ENCODE measurements at regions not wholly inside any gene's neighbourhood (a gene's known extent, or its start where the extent isn't known, plus 50 kb on each side); places are given as distances from the start of the nearest gene placed in this dataset.

DNA sequence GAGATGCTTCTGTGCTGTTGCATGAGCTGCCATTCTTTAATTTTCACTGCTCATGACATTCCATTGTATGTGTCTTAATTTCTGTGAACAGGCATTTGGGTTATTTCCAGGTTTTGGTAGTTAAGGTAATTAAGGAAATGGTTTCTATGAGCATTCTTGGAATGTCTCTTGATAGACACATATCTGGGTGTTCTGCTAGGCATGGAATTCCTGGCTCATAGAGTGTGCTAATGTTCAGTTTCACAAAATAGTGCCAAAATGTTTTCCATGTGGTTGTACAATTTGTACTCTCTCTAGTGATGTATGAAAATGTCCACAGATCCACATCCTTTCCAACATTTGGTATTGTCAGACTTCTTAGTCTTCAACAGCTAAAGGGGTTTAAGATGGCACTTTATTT is 680.9 kb upstream of the SGCG start:
- FAIRE-seq (peak; percentile 9), DNase-seq (ENCODE audit: low read depth) (no peak)
- Histone ChIP-seq H3K4me3 (ENCODE audit: insufficient read depth, low read depth, low read length) (no peak overlapping the region), H4K20me1 (ENCODE audit: insufficient read depth, low read length) (no peaks in the 10 kb centered on the region), H2AFZ (ENCODE audit: low read depth, low read length) (no peak overlapping the region), H3K4me2 (ENCODE audit: low read length) (no peak overlapping the region), H3K79me2 (ENCODE audit: insufficient read depth, low read length) (no peaks in the 10 kb centered on the region), H3K27ac (ENCODE audit: low read depth, low read length) (no peak overlapping the region), H3K4me1 (ENCODE audit: insufficient read depth, low read length) (no peaks in the 10 kb centered on the region), H3K27me3 (ENCODE audit: insufficient read depth, low read length) (no peaks in the 10 kb centered on the region), H3K9ac (ENCODE audit: low read length) (no peak overlapping the region), H3K9me3 (ENCODE audit: insufficient read depth, low read depth, low read length) (no peaks in the 10 kb centered on the region), H3K36me3 (ENCODE audit: insufficient read depth, low read length) (no peaks in the 10 kb centered on the region)
- Mint-ChIP-seq H3K9me3 (ENCODE audit: unreplicated experiment) (no peaks in the 10 kb centered on the region), H3K4me3 (ENCODE audit: unreplicated experiment) (no peak overlapping the region), H3K27ac (ENCODE audit: unreplicated experiment) (no peak overlapping the region), H3K36me3 (ENCODE audit: low read depth, unreplicated experiment) (no peaks in the 10 kb centered on the region), H3K27me3 (ENCODE audit: low read depth, unreplicated experiment) (no peaks in the 10 kb centered on the region), H3K4me1 (ENCODE audit: low read depth, unreplicated experiment) (peaks cover 4% of the 10 kb centered on the region)
- TF ChIP-seq EZH2 (IDR thresholded peaks at IDR 0.05; ENCODE audit: insufficient read depth, low read length): no peak
- TF ChIP-seq, protein P1, sequence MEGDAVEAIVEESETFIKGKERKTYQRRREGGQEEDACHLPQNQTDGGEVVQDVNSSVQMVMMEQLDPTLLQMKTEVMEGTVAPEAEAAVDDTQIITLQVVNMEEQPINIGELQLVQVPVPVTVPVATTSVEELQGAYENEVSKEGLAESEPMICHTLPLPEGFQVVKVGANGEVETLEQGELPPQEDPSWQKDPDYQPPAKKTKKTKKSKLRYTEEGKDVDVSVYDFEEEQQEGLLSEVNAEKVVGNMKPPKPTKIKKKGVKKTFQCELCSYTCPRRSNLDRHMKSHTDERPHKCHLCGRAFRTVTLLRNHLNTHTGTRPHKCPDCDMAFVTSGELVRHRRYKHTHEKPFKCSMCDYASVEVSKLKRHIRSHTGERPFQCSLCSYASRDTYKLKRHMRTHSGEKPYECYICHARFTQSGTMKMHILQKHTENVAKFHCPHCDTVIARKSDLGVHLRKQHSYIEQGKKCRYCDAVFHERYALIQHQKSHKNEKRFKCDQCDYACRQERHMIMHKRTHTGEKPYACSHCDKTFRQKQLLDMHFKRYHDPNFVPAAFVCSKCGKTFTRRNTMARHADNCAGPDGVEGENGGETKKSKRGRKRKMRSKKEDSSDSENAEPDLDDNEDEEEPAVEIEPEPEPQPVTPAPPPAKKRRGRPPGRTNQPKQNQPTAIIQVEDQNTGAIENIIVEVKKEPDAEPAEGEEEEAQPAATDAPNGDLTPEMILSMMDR (IDR thresholded peaks at IDR 0.05; ENCODE audit: insufficient read depth, low read depth, low read length): no peak

DNA sequence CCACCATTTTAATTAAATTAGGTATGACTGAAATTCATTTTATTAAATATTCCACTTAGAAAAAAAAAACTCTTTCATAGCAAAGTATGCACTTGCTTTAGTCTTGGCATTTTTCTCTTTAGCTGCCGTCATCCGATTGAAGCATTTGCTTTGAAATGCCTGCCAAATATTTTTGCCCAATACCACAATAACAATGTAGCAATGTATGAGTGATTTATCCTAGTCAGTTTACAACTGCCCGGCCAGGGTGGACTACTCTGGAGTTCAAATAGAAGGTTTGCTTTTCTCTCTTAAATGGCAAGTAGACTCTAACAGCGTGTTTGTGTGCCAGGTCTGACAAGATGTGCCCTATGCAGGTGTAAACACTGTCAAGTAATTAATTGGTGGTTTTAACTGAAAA is 675.3 kb upstream of the SGCG start:
- Mint-ChIP-seq H3K4me3 (ENCODE audit: unreplicated experiment) (no peak overlapping the region), H3K4me1 (ENCODE audit: low read depth, unreplicated experiment) (peaks cover 13% of the 10 kb centered on the region), H3K27me3 (ENCODE audit: low read depth, unreplicated experiment) (no peaks in the 10 kb centered on the region), H3K27ac (ENCODE audit: unreplicated experiment) (no peak overlapping the region), H3K9me3 (ENCODE audit: unreplicated experiment) (no peaks in the 10 kb centered on the region), H3K36me3 (ENCODE audit: low read depth, unreplicated experiment) (no peaks in the 10 kb centered on the region)
- Histone ChIP-seq H4K20me1 (ENCODE audit: insufficient read depth, low read length) (no peaks in the 10 kb centered on the region), H2AFZ (ENCODE audit: low read depth, low read length) (no peak overlapping the region), H3K27ac (ENCODE audit: low read depth, low read length) (no peak overlapping the region), H3K4me1 (ENCODE audit: insufficient read depth, low read length) (peaks cover 9% of the 10 kb centered on the region), H3K4me3 (ENCODE audit: insufficient read depth, low read depth, low read length) (no peak overlapping the region), H3K9me3 (ENCODE audit: insufficient read depth, low read depth, low read length) (no peaks in the 10 kb centered on the region), H3K27me3 (ENCODE audit: insufficient read depth, low read length) (no peaks in the 10 kb centered on the region), H3K9ac (ENCODE audit: low read length) (no peak overlapping the region), H3K79me2 (ENCODE audit: insufficient read depth, low read length) (no peaks in the 10 kb centered on the region), H3K4me2 (ENCODE audit: low read length) (no peak overlapping the region), H3K36me3 (ENCODE audit: insufficient read depth, low read length) (no peaks in the 10 kb centered on the region)
- no peak for FAIRE-seq
- TF ChIP-seq EZH2 (IDR thresholded peaks at IDR 0.05; ENCODE audit: insufficient read depth, low read length): no peak
- TF ChIP-seq, protein P1 (IDR thresholded peaks at IDR 0.05; ENCODE audit: insufficient read depth, low read depth, low read length): no peak
- DNase-seq (ENCODE audit: low read depth): peak; percentile 16

DNA sequence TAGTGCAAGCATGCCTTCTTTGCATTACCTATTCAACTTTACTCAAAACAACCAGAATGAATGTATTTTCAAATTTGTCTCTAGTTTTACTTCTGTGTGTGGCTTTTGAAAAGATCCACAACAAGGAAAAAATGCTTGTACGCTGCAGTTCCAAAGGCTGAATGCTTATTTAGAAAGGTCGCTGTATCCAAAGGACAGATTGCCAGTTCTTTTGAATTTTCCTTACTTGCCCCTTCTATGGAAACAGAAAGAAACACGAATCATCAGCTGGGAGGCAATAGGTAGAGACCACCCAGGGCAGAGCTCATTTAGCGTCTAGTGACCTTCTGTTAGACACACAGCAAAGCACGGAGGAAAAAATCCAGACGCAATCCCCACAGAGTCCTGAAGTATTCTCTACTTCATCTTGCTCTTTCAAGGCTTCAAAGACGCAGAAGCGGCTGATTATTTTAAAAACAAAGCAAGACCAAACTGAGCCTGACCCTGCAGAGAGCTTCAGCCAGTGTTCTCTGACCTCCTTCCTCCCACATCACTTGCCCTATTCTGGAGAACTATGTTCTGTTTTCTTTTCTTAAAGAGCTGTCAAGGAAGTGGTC is 674.6 kb upstream of the SGCG start:
- Histone ChIP-seq H4K20me1 (ENCODE audit: insufficient read depth, low read length) (no peaks in the 10 kb centered on the region), H3K27me3 (ENCODE audit: insufficient read depth, low read length) (no peaks in the 10 kb centered on the region), H3K36me3 (ENCODE audit: insufficient read depth, low read length) (no peaks in the 10 kb centered on the region), H3K9ac (ENCODE audit: low read length) (no peak overlapping the region), H3K9me3 (ENCODE audit: insufficient read depth, low read depth, low read length) (no peaks in the 10 kb centered on the region), H3K4me2 (ENCODE audit: low read length) (peak overlapping the region; percentile 31), H3K79me2 (ENCODE audit: insufficient read depth, low read length) (no peaks in the 10 kb centered on the region), H3K4me3 (ENCODE audit: insufficient read depth, low read depth, low read length) (no peak overlapping the region), H2AFZ (ENCODE audit: low read depth, low read length) (no peak overlapping the region), H3K27ac (ENCODE audit: low read depth, low read length) (no peak overlapping the region), H3K4me1 (ENCODE audit: insufficient read depth, low read length) (peaks cover 9% of the 10 kb centered on the region)
- Mint-ChIP-seq H3K4me1 (ENCODE audit: low read depth, unreplicated experiment) (peaks cover 13% of the 10 kb centered on the region), H3K36me3 (ENCODE audit: low read depth, unreplicated experiment) (no peaks in the 10 kb centered on the region), H3K9me3 (ENCODE audit: unreplicated experiment) (no peaks in the 10 kb centered on the region), H3K4me3 (ENCODE audit: unreplicated experiment) (no peak overlapping the region), H3K27me3 (ENCODE audit: low read depth, unreplicated experiment) (no peaks in the 10 kb centered on the region), H3K27ac (ENCODE audit: unreplicated experiment) (peak overlapping the region; percentile 48)
- TF ChIP-seq, protein P1 (IDR thresholded peaks at IDR 0.05; ENCODE audit: insufficient read depth, low read depth, low read length): no peak
- no peak for TF ChIP-seq EZH2 (IDR thresholded peaks at IDR 0.05; ENCODE audit: insufficient read depth, low read length)
- FAIRE-seq: no peak
- DNase-seq (ENCODE audit: low read depth): no peak
